GM12891 (cell line): ENCODE measurements at regions not wholly inside any gene's neighbourhood (a gene's known extent, or its start where the extent isn't known, plus 50 kb on each side); places are given as distances from the start of the nearest gene placed in this dataset.

Experiments used
- POLR2A ChIP-seq: IDR thresholded peaks from 2 replicates; pipeline ENCODE4 v1.6.1; 2011; ENCODE audit warnings: low read depth, low read length, control low read depth
- POLR2AphosphoS5 ChIP-seq: IDR thresholded peaks from 2 replicates; pipeline ENCODE4 v1.6.1; 2011; ENCODE audit warnings: low read depth, low read length, control low read depth
- POU2F2 ChIP-seq: IDR thresholded peaks from 2 replicates; pipeline ENCODE4 v1.6.1; 2011; ENCODE audit warnings: low read depth, mild to moderate bottlenecking, control low read depth, low read length, moderate library complexity
- SPI1 ChIP-seq: IDR thresholded peaks from 2 replicates; pipeline ENCODE4 v1.6.1; 2011; ENCODE audit warnings: low read depth, low read length, control low read depth
- TAF1 ChIP-seq: IDR thresholded peaks from 2 replicates; pipeline ENCODE4 v1.6.1; 2011; ENCODE audit warnings: low read depth, low read length, control low read depth

GRCh38 chr4:159434114-159434870 lies 331.4 kb downstream of the RAPGEF2 start:
- TF ChIP-seq POLR2A (no peak), POLR2AphosphoS5 (no peak), TAF1 (no peak), SPI1 (no peak), POU2F2 (no peak)
